K562 (cell line): ENCODE measurements at regions not wholly inside any gene's neighbourhood (a gene's known extent, or its start where the extent isn't known, plus 50 kb on each side); places are given as distances from the start of the nearest gene placed in this dataset.

Source experiments
- ATAC-seq: fragments of 200-7000 bp; cut with Tn5 transposase; 3 replicates; pipeline ENCODE4 v1.9.1; 2020; ENCODE audit warnings: moderate library complexity
- BruUV-seq: library from RNA; stranded (reverse); fragments of 400-500 nt; replicated peaks from 2 replicates; lab custom pipeline; 2021; lab: Mats Ljungman, UMichigan
- CTCF ChIA-PET: fragments of 300-600 bp; formaldehyde crosslinking; extraction: SDS; loops from one replicate; lab custom pipeline; 2021; ENCODE audit warnings: low intra/inter-chr PET ratio; lab: Yijun Ruan, JAX
- POLR2A ChIA-PET: fragments of 300-600, 350-650 bp; sonication (Branson Sonifier 250); formaldehyde crosslinking; extraction: SDS; loops from one replicate; lab custom pipeline; 2021; ENCODE audit warnings: antibody characterized with exemption, inconsistent platforms; lab: Yijun Ruan, JAX
- DNase-seq, 4 experiments: peaks; one replicate each; pipeline versions ENCODE4 v3.0.0 to v3.0.0-alpha.2; 2011 to 2018; ENCODE audit warnings: low spot score in 3 of 4, mixed read lengths in 3 of 4; ENCODE audit errors: extremely low read depth in 1 of 4
- FAIRE-seq: peaks from 2 replicates; lab custom pipeline; 2011; peaks lifted over from hg19 to GRCh38; lab: Jason Lieb, UNC
- H2AFZ ChIP-seq: 2 replicates; pipeline ENCODE4 v1.6.0; 2011; ENCODE audit warnings: low read depth, low read length, control low read depth, inconsistent platforms
- H3K27ac ChIP-seq: fragments of 200-600 bp; 3 replicates; pipeline ENCODE4 v1.8.0; 2011; ENCODE audit warnings: low read depth, mild to moderate bottlenecking, control low read depth, inconsistent platforms, low read length, moderate library complexity, mixed read lengths; ENCODE audit errors: extremely low read depth
- H3K27me3 ChIP-seq, 2 experiments: fragments of 300-600 bp in 1 of 2; 2 replicates in 1 of 2; 3 replicates in 1 of 2; pipeline versions ENCODE4 v1.6.0 to v1.8.0; 2011; ENCODE audit warnings: inconsistent platforms in 2 of 2, low read length in 2 of 2, mild to moderate bottlenecking in 1 of 2, mixed read lengths in 1 of 2, moderate library complexity in 1 of 2; ENCODE audit not compliant: control insufficient read depth in 2 of 2, insufficient read depth in 2 of 2
- H3K36me3 ChIP-seq: fragments of 300-600 bp; 3 replicates; pipeline ENCODE4 v1.8.0; 2011; ENCODE audit warnings: mild to moderate bottlenecking, low read length, inconsistent platforms; ENCODE audit not compliant: control insufficient read depth, insufficient read depth
- H3K4me1 ChIP-seq, 2 experiments: fragments of 200-600 bp in 1 of 2; replicated peaks in 1 of 2; 2 replicates in 1 of 2; 3 replicates in 1 of 2; pipeline versions ENCODE4 v1.5.1 to v1.8.0; 2011; ENCODE audit warnings: inconsistent platforms in 2 of 2, low read length in 2 of 2, mild to moderate bottlenecking in 1 of 2, mixed read lengths in 1 of 2, moderate library complexity in 1 of 2; ENCODE audit not compliant: control insufficient read depth in 2 of 2, insufficient read depth in 2 of 2
- H3K4me2 ChIP-seq: 2 replicates; pipeline ENCODE4 v1.6.1; 2011; ENCODE audit warnings: low read length, control low read depth, inconsistent platforms, mixed read lengths; ENCODE audit not compliant: insufficient read depth
- H3K4me3 ChIP-seq: fragments of 200-600 bp; sonication (generic), shearing (Covaris generic); 2 replicates; pipeline ENCODE4 v1.5.1; 2016; ENCODE audit warnings: control low read depth, inconsistent platforms
- H3K79me2 ChIP-seq: fragments of 200-600 bp; 3 replicates; pipeline ENCODE4 v1.8.0; 2011; ENCODE audit warnings: low read length, inconsistent platforms; ENCODE audit not compliant: control insufficient read depth, insufficient read depth
- H3K9ac ChIP-seq, 2 experiments: 2 replicates each; pipeline versions ENCODE4 v1.6.0 to v1.6.1; 2011; ENCODE audit warnings: low read depth in 2 of 2, low read length in 2 of 2, control low read depth in 1 of 2, inconsistent platforms in 1 of 2, mild to moderate bottlenecking in 1 of 2, mixed read lengths in 1 of 2; ENCODE audit not compliant: insufficient read depth in 1 of 2
- H3K9me1 ChIP-seq: one replicate; pipeline ENCODE4 v1.6.0; 2011; ENCODE audit warnings: inconsistent platforms, mild to moderate bottlenecking, low read length, moderate library complexity; ENCODE audit not compliant: control insufficient read depth, insufficient read depth
- H3K9me3 ChIP-seq: replicated peaks from 2 replicates; pipeline ENCODE4 v1.5.1; 2011; ENCODE audit warnings: low read depth, low read length, inconsistent platforms; ENCODE audit not compliant: control insufficient read depth, insufficient read depth
- H4K20me1 ChIP-seq: replicated peaks from 2 replicates; pipeline ENCODE4 v1.6.1; 2011; ENCODE audit warnings: low read length, inconsistent platforms, mixed read lengths; ENCODE audit not compliant: control insufficient read depth, insufficient read depth
- ETS1 ChIP-seq: conservative IDR thresholded peaks from 2 replicates; pipeline ENCODE4 v1.6.1; 2011; ENCODE audit warnings: low read depth, mild to moderate bottlenecking, low read length; ENCODE audit not compliant: control insufficient read depth
- PRDM10 ChIP-seq: fragments of 450-650 bp; IDR thresholded peaks from 2 replicates; pipeline ENCODE4 v1.6.1; 2018; ENCODE audit not compliant: partially characterized antibody
- RBM17 ChIP-seq: fragments of 200-400 bp; formaldehyde crosslinking; IDR thresholded peaks from 2 replicates; pipeline ENCODE4 v1.6.1; 2017; ENCODE audit warnings: low read depth, mild to moderate bottlenecking, low read length, borderline replicate concordance
- STAT5A ChIP-seq: IDR thresholded peaks from 2 replicates; pipeline ENCODE4 v1.6.1; 2012; ENCODE audit warnings: low read length, inconsistent platforms, borderline replicate concordance
- ZNF655 ChIP-seq: fragments of 250-450 bp; sonication (Bioruptor Pico); IDR thresholded peaks from 2 replicates; pipeline ENCODE4 v1.5.0; 2021
- in situ Hi-C: fragments of 300-500 bp; cut with MboI; formaldehyde crosslinking; loops from 4 replicates; pipeline ENCODE4 v1.15.0; 2018; ENCODE audit warnings: inconsistent platforms, mixed read lengths
- intact Hi-C: fragments of 100-400 bp; cut with micrococcal nuclease; formaldehyde crosslinking; loops from 2 replicates; pipeline ENCODE4 v1.14.2; 2022

DNA sequence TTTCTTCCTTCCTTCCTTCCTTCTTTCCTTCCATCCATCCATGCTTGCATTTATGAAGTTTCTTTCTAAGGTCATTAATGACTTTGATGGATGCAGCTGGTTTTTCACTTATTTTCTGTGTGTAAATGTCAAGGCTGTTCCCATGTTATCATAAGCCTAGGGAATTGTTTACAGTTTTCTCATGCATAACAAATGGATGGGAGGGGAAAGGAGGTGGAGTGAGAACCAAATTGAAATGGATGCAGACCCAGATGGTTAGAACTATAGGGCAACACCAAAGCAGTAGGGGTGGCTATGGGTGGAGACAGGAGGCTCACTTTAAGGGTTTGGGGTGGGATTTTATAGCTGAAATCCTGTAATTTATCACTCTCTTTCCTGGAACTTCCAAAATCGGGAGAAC is 146.2 kb downstream of the TPH2 start (continued):
- no peak for TF ChIP-seq RBM17
- TF ChIP-seq PRDM10 = no peak
- TF ChIP-seq STAT5A = no peak
- TF ChIP-seq, all 486 proteins: peak for 0

GRCh38 chr12:72089678-72090077 is 151.0 kb downstream of the TPH2 start:
- no peak overlapping the region for H3K4me3 ChIP-seq
- H3K4me1 ChIP-seq = no peaks in the 10 kb centered on the region
- H3K9me3 ChIP-seq = no peaks in the 10 kb centered on the region
- no peak for TF ChIP-seq ETS1
- no peak for TF ChIP-seq ZNF655 (CRISPR knock-in tag)
- no TSS peak for BruUV-seq
- intact Hi-C loops (no loop called here), in situ Hi-C loops (no loop called here)
- ChIA-PET CTCF (no interaction called here), POLR2A (no interaction called here)
- H3K36me3 ChIP-seq = no peaks in the 10 kb centered on the region
- DNase-seq (no peak), ATAC-seq (no peak), FAIRE-seq (no peak)
- no peaks in the 10 kb centered on the region for H3K9me1 ChIP-seq
- no peak overlapping the region for H3K27ac ChIP-seq
- H2AFZ ChIP-seq = no peak overlapping the region
- no peaks in the 10 kb centered on the region for H3K79me2 ChIP-seq
- H4K20me1 ChIP-seq = no peaks in the 10 kb centered on the region
- H3K27me3 ChIP-seq = no peaks in the 10 kb centered on the region
- no peak overlapping the region for H3K9ac ChIP-seq
- H3K4me2 ChIP-seq = no peak overlapping the region
